K562 (cell line): ENCODE measurements at regions not wholly inside any gene's neighbourhood (a gene's known extent, or its start where the extent isn't known, plus 50 kb on each side); places are given as distances from the start of the nearest gene placed in this dataset.

Experiments
- ATF6 ChIP-seq: sonication (generic); formaldehyde crosslinking; IDR thresholded peaks from 2 replicates; pipeline ENCODE4 v1.4.0; 2020; ENCODE audit warnings: mild to moderate bottlenecking, missing genetic modification reagents
- CHD1 ChIP-seq: fragments of 200-600 bp; sonication (generic); IDR thresholded peaks from one replicate; pipeline ENCODE4 v1.6.1; 2012; ENCODE audit warnings: mild to moderate bottlenecking, moderate library complexity, low read length, inconsistent platforms
- EZH2 ChIP-seq: IDR thresholded peaks from 2 replicates; pipeline ENCODE4 v1.6.1; 2012; ENCODE audit warnings: low read depth, mild to moderate bottlenecking, inconsistent platforms, low read length, borderline replicate concordance
- NCOA4 ChIP-seq: fragments of 450-650 bp; IDR thresholded peaks from 2 replicates; pipeline ENCODE4 v1.6.1; 2018; ENCODE audit warnings: mild to moderate bottlenecking; ENCODE audit not compliant: partially characterized antibody
- POLR2AphosphoS5 ChIP-seq: IDR thresholded peaks from 2 replicates; pipeline ENCODE4 v1.6.1; 2011; ENCODE audit warnings: mild to moderate bottlenecking, low read depth, low read length, moderate library complexity; ENCODE audit not compliant: control insufficient read depth, insufficient read depth
- THRAP3 ChIP-seq: fragments of 450-650 bp; IDR thresholded peaks from 2 replicates; pipeline ENCODE4 v1.6.1; 2016; ENCODE audit warnings: mild to moderate bottlenecking, inconsistent platforms, borderline replicate concordance
- ZNF174 ChIP-seq: fragments of 250-450 bp; sonication (Bioruptor Pico); IDR thresholded peaks from 2 replicates; pipeline ENCODE4 v1.4.0; 2020; ENCODE audit warnings: mild to moderate bottlenecking

GRCh38 chr18:38847326-38847725 is 1281.7 kb upstream of the CELF4 start:
- TF ChIP-seq NCOA4, result no peak
- no peak for TF ChIP-seq CHD1
- no peak for TF ChIP-seq ZNF174
- no peak for TF ChIP-seq EZH2
- no peak for TF ChIP-seq ATF6 (CRISPR knock-in tag)
- no peak for TF ChIP-seq POLR2AphosphoS5
- TF ChIP-seq THRAP3, result no peak
